ENCODE measurements at regions not wholly inside any gene's neighbourhood (a gene's known extent, or its start where the extent isn't known, plus 50 kb on each side); places are given as distances from the start of the nearest gene placed in this dataset.

DNA sequence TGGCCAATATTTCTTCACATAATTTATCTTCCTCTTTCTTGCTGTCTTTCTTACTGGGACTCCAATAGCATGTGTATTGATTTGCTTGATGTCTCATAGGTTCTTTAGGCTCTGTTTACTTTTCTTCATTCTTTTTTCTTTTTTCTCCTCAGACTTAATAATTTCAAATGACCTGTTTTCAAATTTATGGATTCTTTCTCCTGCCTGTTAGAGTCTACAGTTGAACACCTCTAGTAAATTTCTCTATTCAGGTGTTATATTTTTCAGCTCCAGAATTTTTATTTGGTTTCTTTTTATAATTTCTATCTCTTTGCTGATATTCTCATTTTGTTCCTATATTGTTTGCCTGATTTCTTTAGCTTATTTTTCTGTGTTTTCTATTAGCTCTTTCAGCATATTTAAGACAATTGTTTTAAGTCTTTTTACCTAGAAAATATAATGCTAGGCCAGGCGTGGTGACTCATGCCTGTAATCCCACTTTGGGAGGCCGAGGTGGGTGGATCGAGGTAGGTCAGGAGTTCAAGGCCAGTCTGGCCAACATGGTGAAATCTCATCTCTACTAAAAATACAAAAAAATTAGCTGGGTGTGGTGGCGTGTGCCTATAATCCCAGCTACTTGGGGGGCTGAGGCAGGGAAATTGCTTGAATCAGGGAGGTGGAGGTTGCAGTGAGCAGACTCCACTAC lies 61.9 kb upstream of the TNS3 start:
- Mint-ChIP-seq H3K4me1 (peaks cover 4% of the 10 kb centered on the region), H3K36me3 (ENCODE audit: low read depth) (peaks cover 2% of the 10 kb centered on the region), H3K9me3 (ENCODE audit: low read depth) (peaks cover 7% of the 10 kb centered on the region), H3K4me3 (no peak overlapping the region), H3K27ac (no peak overlapping the region), H3K27me3 (no peaks in the 10 kb centered on the region)
- DNase-seq (no peak), ATAC-seq (no peak)
- ChIA-PET POLR2A (no interaction called here), CTCF (interaction anchor here (0.7 kb wide), 1 partner anchor 175 kb away, joined by 3 read pairs; no protein-coding TSS in a partner anchor)
- intact Hi-C loops (cut with DNase I, micrococcal nuclease), result no loop called here

GRCh38 chr7:47640265-47640664 lies 58.4 kb upstream of the TNS3 start:
- Mint-ChIP-seq H3K4me3 (no peak overlapping the region), H3K36me3 (ENCODE audit: low read depth) (peaks cover 2% of the 10 kb centered on the region), H3K9me3 (ENCODE audit: low read depth) (peaks cover 7% of the 10 kb centered on the region), H3K27me3 (no peaks in the 10 kb centered on the region), H3K4me1 (no peaks in the 10 kb centered on the region), H3K27ac (no peak overlapping the region)
- no peak for ATAC-seq
- intact Hi-C loops (cut with DNase I, micrococcal nuclease), result no loop called here
- CTCF ChIA-PET, result no interaction called here
- POLR2A ChIA-PET, result no interaction called here
- DNase-seq, result no peak

DNA sequence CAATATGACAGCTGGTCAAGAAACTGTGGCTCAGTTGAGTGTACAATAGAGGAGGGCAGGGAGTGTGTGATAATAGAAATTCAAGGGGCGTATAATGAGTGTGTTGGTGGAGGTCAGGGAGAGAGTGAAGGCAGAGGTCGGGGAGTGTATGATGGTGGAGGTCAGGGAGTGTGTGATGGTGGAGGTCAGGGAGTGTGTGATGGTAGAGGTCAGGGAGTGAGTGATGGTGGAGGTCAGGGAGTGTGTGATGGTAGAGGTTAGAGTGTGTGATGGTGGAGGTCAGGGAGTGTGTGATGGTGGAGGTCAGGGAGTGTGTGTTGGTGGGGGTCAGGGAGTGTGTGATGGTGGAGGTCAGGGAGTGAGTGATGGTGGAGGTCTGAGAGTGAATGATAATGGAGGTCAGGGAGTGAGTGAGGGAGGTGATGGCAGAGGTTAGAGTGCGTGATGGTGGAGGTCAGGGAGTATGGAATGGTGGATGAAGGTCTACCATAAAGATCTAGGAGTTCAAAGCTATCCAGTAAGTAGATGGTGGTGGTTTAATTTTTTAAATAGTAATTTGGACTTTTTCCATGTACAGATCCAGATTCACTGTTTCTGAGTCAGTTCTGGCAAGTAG lies 57.7 kb upstream of the TNS3 start:
- no peak overlapping the region for H3K27ac Mint-ChIP-seq
- ATAC-seq (no peak), DNase-seq (no peak)
- H3K36me3 Mint-ChIP-seq (ENCODE audit: low read depth), result peaks cover 2% of the 10 kb centered on the region
- H3K27me3 Mint-ChIP-seq, result no peaks in the 10 kb centered on the region
- intact Hi-C loops (cut with DNase I, micrococcal nuclease), result no loop called here
- H3K4me1 Mint-ChIP-seq, result no peaks in the 10 kb centered on the region
- no peak overlapping the region for H3K4me3 Mint-ChIP-seq
- ChIA-PET CTCF (no interaction called here), POLR2A (no interaction called here)
- peaks cover 6% of the 10 kb centered on the region for H3K9me3 Mint-ChIP-seq (ENCODE audit: low read depth)

- Mint-ChIP-seq H3K27me3 (no peaks in the 10 kb centered on the region), H3K36me3 (ENCODE audit: low read depth) (peaks cover 2% of the 10 kb centered on the region), H3K4me3 (no peak overlapping the region), H3K27ac (no peak overlapping the region), H3K9me3 (ENCODE audit: low read depth) (peaks cover 4% of the 10 kb centered on the region), H3K4me1 (no peaks in the 10 kb centered on the region)
- ChIA-PET CTCF (no interaction called here), POLR2A (no interaction called here)
- no peak for DNase-seq
- intact Hi-C loops (cut with DNase I, micrococcal nuclease), result no loop called here
- no peak for ATAC-seq
Measured at GRCh38 chr7:47638679-47639315, 56.9 kb upstream of the TNS3 start.

DNA sequence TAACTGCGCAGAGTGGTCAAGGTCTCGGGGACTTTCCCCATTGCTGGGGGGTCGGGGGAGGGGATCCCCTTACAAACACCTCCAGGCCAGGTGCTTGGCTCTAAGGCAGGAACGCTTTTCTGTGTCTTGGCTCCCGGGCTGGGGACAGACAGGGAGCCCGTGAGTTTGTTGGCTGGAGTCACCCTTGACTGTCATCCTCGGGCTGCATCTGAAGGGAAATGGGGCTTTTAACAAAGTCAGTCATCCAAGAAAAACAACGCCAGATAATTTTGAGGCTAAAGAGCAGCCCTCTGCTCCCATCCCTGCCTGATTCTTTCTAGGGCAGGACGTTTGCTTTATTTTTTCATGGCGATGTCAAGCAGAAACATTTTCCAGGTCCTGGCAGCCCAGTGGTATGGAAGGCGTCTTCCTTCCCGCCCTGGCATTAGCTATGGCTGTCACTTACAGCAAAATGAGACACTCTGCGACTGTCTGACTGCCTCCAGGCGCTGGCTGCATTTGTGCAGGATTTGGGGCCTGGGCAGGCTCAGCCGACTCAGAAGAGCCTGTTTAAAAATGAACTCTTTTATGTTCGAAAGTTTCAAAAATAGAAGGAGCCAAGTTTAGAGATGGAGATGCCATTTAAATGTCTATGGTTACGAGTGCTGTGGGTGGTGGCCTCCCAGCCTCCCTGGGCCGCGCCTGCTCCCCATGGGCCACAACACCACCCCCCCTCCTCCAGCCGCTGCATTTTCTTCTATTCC lies 54.7 kb upstream of the TNS3 start:
- ChIA-PET POLR2A (no interaction called here), CTCF (no interaction called here)
- no peak overlapping the region for H3K27ac Mint-ChIP-seq
- DNase-seq (no peak), ATAC-seq (no peak)
- no peaks in the 10 kb centered on the region for H3K27me3 Mint-ChIP-seq
- H3K4me1 Mint-ChIP-seq, result no peaks in the 10 kb centered on the region
- H3K36me3 Mint-ChIP-seq (ENCODE audit: low read depth), result no peaks in the 10 kb centered on the region
- H3K4me3 Mint-ChIP-seq, result no peak overlapping the region
- intact Hi-C loops (cut with DNase I, micrococcal nuclease), result no loop called here
- H3K9me3 Mint-ChIP-seq (ENCODE audit: low read depth), result no peaks in the 10 kb centered on the region

- intact Hi-C loops (cut with DNase I, micrococcal nuclease), result no loop called here
- H3K27me3 Mint-ChIP-seq, result no peaks in the 10 kb centered on the region
- H3K4me3 Mint-ChIP-seq, result no peak overlapping the region
- H3K9me3 Mint-ChIP-seq (ENCODE audit: low read depth), result no peaks in the 10 kb centered on the region
- H3K36me3 Mint-ChIP-seq (ENCODE audit: low read depth), result no peaks in the 10 kb centered on the region
- POLR2A ChIA-PET, result no interaction called here
- no peak for DNase-seq
- no peaks in the 10 kb centered on the region for H3K4me1 Mint-ChIP-seq
- H3K27ac Mint-ChIP-seq, result no peak overlapping the region
- ATAC-seq, result no peak
- CTCF ChIA-PET, result no interaction called here
Measured at GRCh38 chr7:47636081-47636432, 54.1 kb upstream of the TNS3 start.

GRCh38 chr7:47635091-47636080 lies 53.5 kb upstream of the TNS3 start:
- intact Hi-C loops (cut with DNase I, micrococcal nuclease), result no loop called here
- DNase-seq (no peak), ATAC-seq (no peak)
- POLR2A ChIA-PET, result no interaction called here
- CTCF ChIA-PET, result no interaction called here
- Mint-ChIP-seq H3K36me3 (ENCODE audit: low read depth) (no peaks in the 10 kb centered on the region), H3K4me3 (no peak overlapping the region), H3K27ac (no peak overlapping the region), H3K27me3 (no peaks in the 10 kb centered on the region), H3K9me3 (ENCODE audit: low read depth) (no peaks in the 10 kb centered on the region), H3K4me1 (no peaks in the 10 kb centered on the region)

DNA sequence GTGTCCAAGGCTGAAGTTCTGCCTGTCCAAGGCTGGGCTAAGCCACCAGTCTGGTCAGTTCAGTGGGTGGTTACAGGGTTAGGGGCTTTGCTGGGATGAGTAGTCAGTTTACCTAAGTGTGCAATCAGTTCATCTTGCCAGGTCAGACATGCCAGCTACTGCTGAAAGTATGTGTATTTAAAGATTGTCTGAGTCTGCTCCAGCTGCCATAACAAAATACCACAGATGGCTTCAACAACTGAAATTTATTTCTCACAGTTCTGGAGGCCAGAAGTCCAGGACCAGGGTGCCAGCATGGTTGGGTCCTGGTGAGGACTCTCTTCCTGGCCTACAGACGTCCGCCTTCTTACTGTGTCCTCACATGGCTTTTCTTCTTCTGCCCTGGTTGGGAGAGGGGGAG lies 52.4 kb upstream of the TNS3 start:
- H3K9me3 Mint-ChIP-seq (ENCODE audit: low read depth), result no peaks in the 10 kb centered on the region
- H3K36me3 Mint-ChIP-seq (ENCODE audit: low read depth), result no peaks in the 10 kb centered on the region
- H3K4me3 Mint-ChIP-seq, result no peak overlapping the region
- no peaks in the 10 kb centered on the region for H3K4me1 Mint-ChIP-seq
- ATAC-seq (no peak), DNase-seq (no peak)
- H3K27me3 Mint-ChIP-seq, result no peaks in the 10 kb centered on the region
- POLR2A ChIA-PET, result no interaction called here
- CTCF ChIA-PET, result no interaction called here
- no peak overlapping the region for H3K27ac Mint-ChIP-seq
- intact Hi-C loops (cut with DNase I, micrococcal nuclease), result no loop called here

- POLR2A ChIA-PET, result no interaction called here
- Mint-ChIP-seq H3K27me3 (no peaks in the 10 kb centered on the region), H3K27ac (no peak overlapping the region), H3K9me3 (ENCODE audit: low read depth) (no peaks in the 10 kb centered on the region), H3K36me3 (ENCODE audit: low read depth) (no peaks in the 10 kb centered on the region), H3K4me1 (no peaks in the 10 kb centered on the region), H3K4me3 (no peak overlapping the region)
- no peak for ATAC-seq
- no peak for DNase-seq
- CTCF ChIA-PET, result interaction anchor here (0.7 kb wide), 2 partner anchors 17 to 277 kb away, joined by 3 read pairs; no protein-coding TSS in a partner anchor
- intact Hi-C loops (cut with DNase I, micrococcal nuclease), result no loop called here
Measured at GRCh38 chr7:47633134-47633533, 51.2 kb upstream of the TNS3 start.

All from activated CD4-positive, alpha-beta T cell treated with anti-CD3 and anti-CD28 coated beads for 36 hours (primary cell).